ENCODE measurements at regions not wholly inside any gene's neighbourhood (a gene's known extent, or its start where the extent isn't known, plus 50 kb on each side); places are given as distances from the start of the nearest gene placed in this dataset.

DNA sequence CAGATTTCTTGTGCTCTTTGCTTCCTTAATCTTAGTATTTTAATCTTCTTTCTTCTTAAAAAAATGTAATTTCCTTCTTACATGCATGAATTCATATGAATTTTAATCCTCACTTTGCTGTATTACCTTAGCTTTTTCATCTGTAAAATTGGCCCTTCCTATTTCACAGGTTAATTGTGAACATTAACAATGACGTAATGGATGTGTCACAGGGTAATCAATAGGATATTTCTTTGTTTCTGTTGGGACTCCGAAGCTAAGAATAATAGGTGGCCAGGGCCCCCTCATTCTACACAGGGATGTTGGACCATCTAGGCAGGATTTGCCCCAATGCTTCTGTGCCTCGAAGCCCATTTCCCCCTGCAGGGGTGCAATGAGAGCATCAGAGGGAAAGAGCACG lies 187.4 kb upstream of the NFIB start:
- DNase-seq (ENCODE audit: extremely low spot score), result no peak
- WGBS, result 83% methylated on average over 4 of the region's 4 CpGs
- TF ChIP-seq POLR2AphosphoS5 (IDR thresholded peaks at IDR 0.05) (no peak), EP300 (IDR thresholded peaks at IDR 0.05) (no peak), POLR2A (IDR thresholded peaks at IDR 0.05; ENCODE audit: low read depth) (no peak)
- TF ChIP-seq, protein P1, sequence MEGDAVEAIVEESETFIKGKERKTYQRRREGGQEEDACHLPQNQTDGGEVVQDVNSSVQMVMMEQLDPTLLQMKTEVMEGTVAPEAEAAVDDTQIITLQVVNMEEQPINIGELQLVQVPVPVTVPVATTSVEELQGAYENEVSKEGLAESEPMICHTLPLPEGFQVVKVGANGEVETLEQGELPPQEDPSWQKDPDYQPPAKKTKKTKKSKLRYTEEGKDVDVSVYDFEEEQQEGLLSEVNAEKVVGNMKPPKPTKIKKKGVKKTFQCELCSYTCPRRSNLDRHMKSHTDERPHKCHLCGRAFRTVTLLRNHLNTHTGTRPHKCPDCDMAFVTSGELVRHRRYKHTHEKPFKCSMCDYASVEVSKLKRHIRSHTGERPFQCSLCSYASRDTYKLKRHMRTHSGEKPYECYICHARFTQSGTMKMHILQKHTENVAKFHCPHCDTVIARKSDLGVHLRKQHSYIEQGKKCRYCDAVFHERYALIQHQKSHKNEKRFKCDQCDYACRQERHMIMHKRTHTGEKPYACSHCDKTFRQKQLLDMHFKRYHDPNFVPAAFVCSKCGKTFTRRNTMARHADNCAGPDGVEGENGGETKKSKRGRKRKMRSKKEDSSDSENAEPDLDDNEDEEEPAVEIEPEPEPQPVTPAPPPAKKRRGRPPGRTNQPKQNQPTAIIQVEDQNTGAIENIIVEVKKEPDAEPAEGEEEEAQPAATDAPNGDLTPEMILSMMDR (IDR thresholded peaks at IDR 0.05), result no peak
- Histone ChIP-seq H3K27me3 (peaks cover 0 to 5% (median 0%) of the 10 kb centered on the region in 4 donors), H3K4me3 (no peak overlapping the region), H3K9me3 (no peaks in the 10 kb centered on the region), H3K27ac (replicated peaks in 1 of 4) (no peak overlapping the region), H3K4me1 (no peaks in the 10 kb centered on the region), H3K36me3 (no peaks in the 10 kb centered on the region)
- intact Hi-C loops (cut with DNase I), result no loop called here

- TF ChIP-seq POLR2A (IDR thresholded peaks at IDR 0.05; ENCODE audit: low read depth) (no peak), EP300 (IDR thresholded peaks at IDR 0.05) (no peak)
- TF ChIP-seq, protein P1 (IDR thresholded peaks at IDR 0.05), result no peak
- intact Hi-C loops (cut with DNase I), result no loop called here
- H3K36me3 ChIP-seq, result no peaks in the 10 kb centered on the region
- H3K4me1 ChIP-seq, result no peaks in the 10 kb centered on the region
- H3K27me3 ChIP-seq, result peaks cover 0 to 5% (median 0%) of the 10 kb centered on the region in 4 donors
- no peaks in the 10 kb centered on the region for H3K9me3 ChIP-seq
- H3K27ac ChIP-seq (replicated peaks in 1 of 4), result no peak overlapping the region
- no peak overlapping the region for H3K4me3 ChIP-seq
- WGBS, result 70% methylated on average over 9 of the region's 9 CpGs
- DNase-seq (ENCODE audit: extremely low spot score), result no peak
Observed at GRCh38 chr9:14500705-14501104, 186.8 kb upstream of the NFIB start.

DNA sequence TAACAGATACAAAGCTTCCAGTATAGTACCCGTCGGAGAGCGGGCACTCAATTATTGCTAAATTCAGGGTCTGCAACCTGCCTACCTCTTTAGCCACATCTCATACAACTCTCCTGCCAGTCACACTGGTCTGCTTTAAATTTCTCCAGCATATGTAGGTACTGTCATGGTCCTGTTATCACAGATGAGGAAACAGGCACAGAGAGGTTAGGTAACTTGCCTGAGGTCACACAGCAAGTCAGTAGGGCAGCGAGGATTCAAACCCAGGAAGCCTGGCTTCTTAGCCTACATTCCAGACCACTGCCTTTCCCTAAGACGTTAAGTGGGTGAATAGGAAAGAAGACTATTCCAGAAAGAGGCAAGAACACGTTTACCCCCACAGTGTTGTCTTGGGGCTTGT lies 186.0 kb upstream of the NFIB start:
- H3K36me3 ChIP-seq, result no peaks in the 10 kb centered on the region
- no peak for DNase-seq (ENCODE audit: extremely low spot score)
- H3K27ac ChIP-seq (replicated peaks in 1 of 4), result no peak overlapping the region
- H3K4me1 ChIP-seq, result no peaks in the 10 kb centered on the region
- no peaks in the 10 kb centered on the region for H3K9me3 ChIP-seq
- 97% methylated on average over 6 of the region's 6 CpGs for WGBS
- H3K27me3 ChIP-seq, result no peaks in the 10 kb centered on the region
- intact Hi-C loops (cut with DNase I), result no loop called here
- no peak overlapping the region for H3K4me3 ChIP-seq
- TF ChIP-seq EP300 (IDR thresholded peaks at IDR 0.05), result no peak
- no peak for TF ChIP-seq POLR2A (IDR thresholded peaks at IDR 0.05; ENCODE audit: low read depth)
- TF ChIP-seq, protein P1 (IDR thresholded peaks at IDR 0.05), result no peak
- TF ChIP-seq POLR2AphosphoS5 (IDR thresholded peaks at IDR 0.05), result no peak

DNA sequence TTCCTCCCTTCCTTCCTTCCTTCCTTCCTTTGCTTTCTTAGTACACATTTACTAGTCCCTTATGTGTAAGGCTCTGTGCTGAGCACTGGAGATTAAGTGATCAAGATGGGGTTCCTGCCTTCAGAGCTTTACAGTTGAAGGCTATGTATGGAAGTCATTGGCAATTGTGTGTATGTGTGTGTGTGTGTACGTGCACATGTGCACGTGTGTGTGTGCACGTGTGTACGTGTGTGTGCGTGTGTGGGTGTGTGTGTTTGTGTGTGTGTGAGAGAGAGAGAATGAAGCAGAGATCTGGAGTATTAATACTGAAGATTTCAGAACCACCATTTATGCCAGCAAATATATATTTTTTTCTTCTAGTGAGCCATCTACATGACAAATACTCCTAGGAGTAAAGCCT lies 184.9 kb upstream of the NFIB start:
- no peaks in the 10 kb centered on the region for H3K27me3 ChIP-seq
- no peak overlapping the region for H3K27ac ChIP-seq (replicated peaks in 1 of 4)
- no peaks in the 10 kb centered on the region for H3K4me1 ChIP-seq
- no peaks in the 10 kb centered on the region for H3K9me3 ChIP-seq
- TF ChIP-seq POLR2A (IDR thresholded peaks at IDR 0.05; ENCODE audit: low read depth) (no peak), EP300 (IDR thresholded peaks at IDR 0.05) (no peak), POLR2AphosphoS5 (IDR thresholded peaks at IDR 0.05) (no peak)
- TF ChIP-seq, protein P1 (IDR thresholded peaks at IDR 0.05), result no peak
- no peak for DNase-seq (ENCODE audit: extremely low spot score)
- intact Hi-C loops (cut with DNase I), result no loop called here
- no peaks in the 10 kb centered on the region for H3K36me3 ChIP-seq
- H3K4me3 ChIP-seq, result no peak overlapping the region
- 89% methylated on average over 5 of the region's 5 CpGs for WGBS

- Histone ChIP-seq H3K4me3 (no peak overlapping the region), H3K27ac (replicated peaks in 1 of 4) (no peak overlapping the region), H3K9me3 (no peaks in the 10 kb centered on the region), H3K4me1 (no peaks in the 10 kb centered on the region), H3K27me3 (no peaks in the 10 kb centered on the region), H3K36me3 (no peaks in the 10 kb centered on the region)
- WGBS, result 54% methylated on average over 1 of the region's 1 CpG
- TF ChIP-seq POLR2A (IDR thresholded peaks at IDR 0.05; ENCODE audit: low read depth), result no peak
- TF ChIP-seq, protein P1 (IDR thresholded peaks at IDR 0.05), result no peak
- TF ChIP-seq EP300 (IDR thresholded peaks at IDR 0.05), result no peak
- TF ChIP-seq POLR2AphosphoS5 (IDR thresholded peaks at IDR 0.05), result no peak
- DNase-seq (ENCODE audit: extremely low spot score), result no peak
- intact Hi-C loops (cut with DNase I), result no loop called here
Observed at GRCh38 chr9:14497476-14497875, 183.5 kb upstream of the NFIB start.
